Suprapubic skin (tissue), 4 donors: ENCODE measurements at regions not wholly inside any gene's neighbourhood (a gene's known extent, or its start where the extent isn't known, plus 50 kb on each side); places are given as distances from the start of the nearest gene placed in this dataset.

Source experiments
- CTCF ChIP-seq, 2 donors: fragments of 200-600 bp in 1 of 2; fragments of 450-650 bp in 1 of 2; sonication (generic) in 1 of 2; IDR thresholded peaks; one replicate each; pipeline ENCODE4 v1.5.1; 2016 to 2019; ENCODE audit warnings: antibody characterized with exemption in 2 of 2, mild to moderate bottlenecking in 1 of 2, moderate library complexity in 1 of 2
- POLR2A ChIP-seq, 2 donors: fragments of 450-650 bp; IDR thresholded peaks; one replicate each; pipeline ENCODE4 v1.6.1; 2017; ENCODE audit warnings: antibody characterized with exemption in 2 of 2, mild to moderate bottlenecking in 2 of 2, moderate library complexity in 2 of 2
- POLR2AphosphoS5 ChIP-seq, 3 donors: sonication (generic); formaldehyde crosslinking; IDR thresholded peaks; one replicate each; pipeline ENCODE4 v1.6.1; 2017; ENCODE audit warnings: antibody characterized with exemption in 3 of 3

GRCh38 chr6:1188199-1188598 is 123.7 kb upstream of the FOXQ1 start:
- TF ChIP-seq CTCF (IDR thresholded peaks at IDR 0.05) (no peak), POLR2A (IDR thresholded peaks at IDR 0.05) (no peak), POLR2AphosphoS5 (IDR thresholded peaks at IDR 0.05) (peak in 1 of 3 donors; percentile 23)
